ENCODE measurements at regions not wholly inside any gene's neighbourhood (a gene's known extent, or its start where the extent isn't known, plus 50 kb on each side); places are given as distances from the start of the nearest gene placed in this dataset.

- H3K4me3 ChIP-seq (ENCODE audit: control insufficient read depth, low read depth, low read length): no peak overlapping the region
- TF ChIP-seq CTCF (conservative IDR thresholded peaks at IDR 0.05; ENCODE audit: control insufficient read depth, insufficient read depth, low read depth, low read length): no peak
- no peak for DNase-seq (ENCODE audit: low read depth)
Observed at GRCh38 chr2:45305599-45305998, 296.3 kb upstream of the SIX2 start.

GRCh38 chr2:45303417-45304202 lies 294.4 kb upstream of the SIX2 start:
- H3K4me3 ChIP-seq (ENCODE audit: control insufficient read depth, low read depth, low read length): no peak overlapping the region
- no peak for DNase-seq (ENCODE audit: low read depth)
- no peak for TF ChIP-seq CTCF (conservative IDR thresholded peaks at IDR 0.05; ENCODE audit: control insufficient read depth, insufficient read depth, low read depth, low read length)

- no peak for TF ChIP-seq CTCF (conservative IDR thresholded peaks at IDR 0.05; ENCODE audit: control insufficient read depth, insufficient read depth, low read depth, low read length)
- H3K4me3 ChIP-seq (ENCODE audit: control insufficient read depth, low read depth, low read length): no peak overlapping the region
- DNase-seq (ENCODE audit: low read depth): no peak
Observed at GRCh38 chr2:45301307-45302277, 292.3 kb upstream of the SIX2 start.

GRCh38 chr2:45300026-45300750 lies 290.9 kb upstream of the SIX2 start:
- no peak overlapping the region for H3K4me3 ChIP-seq (ENCODE audit: control insufficient read depth, low read depth, low read length)
- no peak for TF ChIP-seq CTCF (conservative IDR thresholded peaks at IDR 0.05; ENCODE audit: control insufficient read depth, insufficient read depth, low read depth, low read length)

GRCh38 chr2:45299361-45299760 lies 290.1 kb upstream of the SIX2 start:
- H3K4me3 ChIP-seq (ENCODE audit: control insufficient read depth, low read depth, low read length): no peak overlapping the region
- no peak for DNase-seq (ENCODE audit: low read depth)
- TF ChIP-seq CTCF (conservative IDR thresholded peaks at IDR 0.05; ENCODE audit: control insufficient read depth, insufficient read depth, low read depth, low read length): no peak

More at GRCh38 chr2:45300026-45300750, 290.9 kb upstream of the SIX2 start:
- DNase-seq (ENCODE audit: low read depth): no peak

GRCh38 chr2:45293182-45293581 lies 283.9 kb upstream of the SIX2 start:
- DNase-seq (ENCODE audit: low read depth): peak; percentile 30
- no peak overlapping the region for H3K4me3 ChIP-seq (ENCODE audit: control insufficient read depth, low read depth, low read length)
- no peak for TF ChIP-seq CTCF (conservative IDR thresholded peaks at IDR 0.05; ENCODE audit: control insufficient read depth, insufficient read depth, low read depth, low read length)
